ENCODE measurements at regions not wholly inside any gene's neighbourhood (a gene's known extent, or its start where the extent isn't known, plus 50 kb on each side); places are given as distances from the start of the nearest gene placed in this dataset.

DNA sequence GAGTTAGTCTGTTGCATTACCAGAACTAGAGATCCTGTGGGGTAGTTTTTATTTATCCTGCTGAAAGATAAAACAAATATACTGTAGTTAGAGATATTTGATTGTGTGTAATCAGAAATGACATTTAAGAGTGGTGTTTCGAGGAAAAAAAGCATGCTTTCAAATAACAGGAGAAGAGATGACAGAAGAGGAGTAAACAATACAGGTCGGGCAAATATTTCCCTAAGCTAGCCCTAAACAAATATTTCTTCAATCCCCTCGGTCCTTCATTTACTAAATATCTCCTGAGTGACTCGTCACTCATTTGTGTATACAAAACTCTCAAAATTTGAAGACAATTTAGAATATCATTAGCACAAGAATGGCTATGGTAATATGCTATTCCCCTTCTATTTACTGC, 219.7 kb upstream of the FERD3L start:
- Histone ChIP-seq H3K4me3 (no peak overlapping the region), H3K27me3 (no peaks in the 10 kb centered on the region), H3K27ac (no peak overlapping the region), H3K36me3 (no peaks in the 10 kb centered on the region), H3K4me1 (no peaks in the 10 kb centered on the region), H3K9me3 (no peaks in the 10 kb centered on the region)
- no peak for DNase-seq
- intact Hi-C loops (cut with DNase I), result no loop called here
- WGBS, 2 donors, result 33 to 46% methylated on average over 4 of the region's 4 CpGs
- no peak for TF ChIP-seq POLR2A (IDR thresholded peaks at IDR 0.05)
- TF ChIP-seq, protein P1, sequence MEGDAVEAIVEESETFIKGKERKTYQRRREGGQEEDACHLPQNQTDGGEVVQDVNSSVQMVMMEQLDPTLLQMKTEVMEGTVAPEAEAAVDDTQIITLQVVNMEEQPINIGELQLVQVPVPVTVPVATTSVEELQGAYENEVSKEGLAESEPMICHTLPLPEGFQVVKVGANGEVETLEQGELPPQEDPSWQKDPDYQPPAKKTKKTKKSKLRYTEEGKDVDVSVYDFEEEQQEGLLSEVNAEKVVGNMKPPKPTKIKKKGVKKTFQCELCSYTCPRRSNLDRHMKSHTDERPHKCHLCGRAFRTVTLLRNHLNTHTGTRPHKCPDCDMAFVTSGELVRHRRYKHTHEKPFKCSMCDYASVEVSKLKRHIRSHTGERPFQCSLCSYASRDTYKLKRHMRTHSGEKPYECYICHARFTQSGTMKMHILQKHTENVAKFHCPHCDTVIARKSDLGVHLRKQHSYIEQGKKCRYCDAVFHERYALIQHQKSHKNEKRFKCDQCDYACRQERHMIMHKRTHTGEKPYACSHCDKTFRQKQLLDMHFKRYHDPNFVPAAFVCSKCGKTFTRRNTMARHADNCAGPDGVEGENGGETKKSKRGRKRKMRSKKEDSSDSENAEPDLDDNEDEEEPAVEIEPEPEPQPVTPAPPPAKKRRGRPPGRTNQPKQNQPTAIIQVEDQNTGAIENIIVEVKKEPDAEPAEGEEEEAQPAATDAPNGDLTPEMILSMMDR (IDR thresholded peaks at IDR 0.05), result no peak

DNA sequence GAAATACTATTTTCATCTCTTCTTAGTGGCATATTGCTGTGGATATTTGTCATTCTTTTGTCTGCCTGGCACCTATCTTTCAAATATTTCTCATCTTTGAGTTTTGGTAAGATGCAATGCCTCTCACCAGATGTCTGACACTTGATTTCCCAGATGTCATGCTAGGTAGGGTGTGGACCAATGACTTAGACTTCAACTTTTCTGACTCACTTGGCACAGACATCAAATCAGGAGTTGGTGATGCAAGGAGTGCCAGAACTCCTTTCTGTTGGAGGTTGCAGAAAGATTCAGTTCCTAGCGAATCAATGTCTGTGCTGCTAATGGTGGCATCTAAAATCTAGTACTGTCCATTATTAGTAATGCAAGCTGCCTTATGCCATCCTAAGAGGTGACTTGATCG, 216.9 kb upstream of the FERD3L start:
- no peaks in the 10 kb centered on the region for H3K9me3 ChIP-seq
- no peak overlapping the region for H3K27ac ChIP-seq
- no peak for TF ChIP-seq POLR2A (IDR thresholded peaks at IDR 0.05)
- TF ChIP-seq, protein P1 (IDR thresholded peaks at IDR 0.05), result no peak
- no peaks in the 10 kb centered on the region for H3K36me3 ChIP-seq
- WGBS, 2 donors, result 80 to 85% methylated on average over 2 of the region's 2 CpGs
- DNase-seq, result no peak
- intact Hi-C loops (cut with DNase I), result no loop called here
- no peaks in the 10 kb centered on the region for H3K27me3 ChIP-seq
- H3K4me1 ChIP-seq, result no peaks in the 10 kb centered on the region
- no peak overlapping the region for H3K4me3 ChIP-seq

DNA sequence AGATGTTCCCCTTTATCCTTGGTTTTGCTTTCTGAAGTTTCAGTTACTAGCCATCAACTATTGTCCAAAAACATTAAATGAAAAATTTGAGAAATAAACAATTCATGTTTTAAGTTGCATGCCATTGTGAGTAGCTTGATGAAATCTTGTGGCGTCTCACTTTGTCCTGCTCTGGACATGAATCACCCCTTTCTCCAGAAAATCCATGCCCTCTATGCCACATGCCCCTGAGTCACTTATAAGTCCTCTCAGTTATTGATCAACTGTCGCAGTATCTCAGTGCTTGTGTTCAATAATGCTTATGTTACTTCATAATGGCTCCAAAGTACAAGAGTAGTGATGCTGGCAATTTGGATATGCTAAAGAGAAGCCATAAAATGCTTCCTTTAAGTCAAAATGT, 208.0 kb upstream of the FERD3L start:
- intact Hi-C loops (cut with DNase I), result no loop called here
- no peak overlapping the region for H3K27ac ChIP-seq
- H3K9me3 ChIP-seq, result no peaks in the 10 kb centered on the region
- H3K4me1 ChIP-seq, result no peaks in the 10 kb centered on the region
- no peaks in the 10 kb centered on the region for H3K27me3 ChIP-seq
- WGBS, 2 donors, result 69 to 84% methylated on average over 2 of the region's 2 CpGs
- TF ChIP-seq, protein P1 (IDR thresholded peaks at IDR 0.05), result no peak
- TF ChIP-seq POLR2A (IDR thresholded peaks at IDR 0.05), result no peak
- no peak for DNase-seq
- H3K36me3 ChIP-seq, result no peaks in the 10 kb centered on the region
- no peak overlapping the region for H3K4me3 ChIP-seq

DNA sequence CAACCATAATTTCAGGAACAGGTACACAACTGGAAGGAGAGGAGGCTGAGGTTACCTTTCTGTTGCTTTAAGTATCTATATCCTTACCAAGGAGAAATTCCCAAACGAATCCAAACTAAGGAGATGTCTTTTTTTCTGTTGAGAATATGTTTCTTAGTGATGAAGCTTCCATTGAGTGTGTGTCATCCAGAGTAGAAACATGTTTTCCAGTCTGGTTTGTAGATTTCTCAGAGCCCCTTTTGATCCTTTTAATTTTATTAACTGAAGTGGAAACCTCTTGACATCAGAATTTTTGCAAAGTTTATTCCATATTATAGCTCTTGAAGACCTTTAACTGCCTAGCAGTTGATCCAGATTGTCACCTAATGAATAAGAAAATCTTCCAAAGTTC, 207.1 kb upstream of the FERD3L start:
- Histone ChIP-seq H3K9me3 (no peaks in the 10 kb centered on the region), H3K4me3 (no peak overlapping the region), H3K27me3 (no peaks in the 10 kb centered on the region), H3K4me1 (no peaks in the 10 kb centered on the region), H3K27ac (no peak overlapping the region), H3K36me3 (no peaks in the 10 kb centered on the region)
- DNase-seq, result no peak
- TF ChIP-seq, protein P1 (IDR thresholded peaks at IDR 0.05), result no peak
- TF ChIP-seq POLR2A (IDR thresholded peaks at IDR 0.05), result no peak
- intact Hi-C loops (cut with DNase I), result no loop called here
- WGBS, 2 donors, result 12 to 29% methylated on average over 1 of the region's 1 CpG

DNA sequence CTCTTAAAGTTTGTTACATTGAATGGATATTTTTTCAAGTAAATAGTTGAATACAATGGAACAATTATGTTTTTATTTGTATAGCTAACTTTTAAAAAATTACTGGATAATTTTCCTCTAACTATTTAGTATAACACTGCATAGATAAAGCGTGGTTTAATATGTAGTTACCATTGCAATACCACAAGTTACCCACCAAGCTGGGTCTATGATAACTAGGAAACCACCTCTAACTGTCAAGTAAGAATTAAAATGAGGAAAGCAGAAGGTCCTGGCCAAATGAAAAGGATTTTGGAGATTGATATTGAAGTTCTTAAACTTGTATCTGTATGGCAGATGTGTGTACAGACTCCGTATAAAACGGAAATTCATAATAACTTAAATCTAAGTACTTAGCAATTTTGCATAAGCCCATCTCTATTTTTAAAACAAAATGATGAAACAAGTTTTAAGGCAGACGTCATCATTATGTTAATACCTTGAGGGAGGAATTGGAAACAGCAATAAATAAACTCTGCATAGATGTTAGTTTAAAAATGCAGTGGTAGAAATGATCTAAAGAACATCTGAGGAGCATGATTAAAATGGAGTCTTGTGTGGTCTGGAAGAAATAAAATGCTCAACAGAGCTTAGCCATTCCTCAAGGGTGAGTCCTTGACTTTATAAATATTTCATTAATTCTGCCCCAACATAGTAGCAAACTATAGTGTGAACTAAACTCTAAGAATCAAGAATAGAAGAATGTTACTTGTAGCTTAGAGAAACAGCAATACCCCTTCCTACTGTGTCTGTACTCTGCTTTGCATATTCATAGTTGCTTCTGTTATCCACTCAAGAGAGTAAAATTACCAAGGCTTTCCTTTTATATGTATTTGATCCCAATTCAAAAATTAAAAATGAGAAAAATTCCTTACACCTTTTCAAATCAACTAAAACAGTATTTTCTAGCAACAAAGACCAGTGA, 206.4 kb upstream of the FERD3L start:
- H3K4me3 ChIP-seq, result no peak overlapping the region
- no peak for TF ChIP-seq POLR2A (IDR thresholded peaks at IDR 0.05)
- TF ChIP-seq, protein P1 (IDR thresholded peaks at IDR 0.05), result no peak
- 56 to 76% methylated on average over 4 of the region's 4 CpGs for WGBS, 2 donors
- no peak overlapping the region for H3K27ac ChIP-seq
- intact Hi-C loops (cut with DNase I), result no loop called here
- H3K9me3 ChIP-seq, result no peaks in the 10 kb centered on the region
- no peak for DNase-seq
- no peaks in the 10 kb centered on the region for H3K36me3 ChIP-seq
- H3K27me3 ChIP-seq, result no peaks in the 10 kb centered on the region
- H3K4me1 ChIP-seq, result no peaks in the 10 kb centered on the region

All from esophagus squamous epithelium (tissue), 5 donors.